ENCODE measurements at regions not wholly inside any gene's neighbourhood (a gene's known extent, or its start where the extent isn't known, plus 50 kb on each side); places are given as distances from the start of the nearest gene placed in this dataset.

DNA sequence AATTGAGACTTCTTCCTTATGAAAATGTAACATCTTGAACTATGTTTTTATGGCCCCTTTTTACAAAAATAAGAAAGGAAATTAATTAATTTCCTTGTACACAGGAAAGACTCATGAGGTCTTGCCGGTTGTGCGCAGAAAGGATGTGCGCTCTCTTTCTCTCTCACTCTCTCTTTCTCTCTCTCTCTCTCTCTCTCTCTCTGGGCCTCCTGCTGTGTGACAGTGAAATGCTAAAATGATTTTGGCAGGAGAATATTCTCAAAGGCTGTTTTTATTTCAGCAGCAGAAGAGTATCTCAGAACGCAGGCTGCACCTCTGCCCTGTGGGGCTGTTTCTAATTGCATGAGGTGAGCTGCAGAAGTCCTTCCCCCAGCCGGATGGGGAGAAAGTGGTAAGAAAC is 349.0 kb downstream of the MID1IP1 start:
- DNase-seq: no peak

DNA sequence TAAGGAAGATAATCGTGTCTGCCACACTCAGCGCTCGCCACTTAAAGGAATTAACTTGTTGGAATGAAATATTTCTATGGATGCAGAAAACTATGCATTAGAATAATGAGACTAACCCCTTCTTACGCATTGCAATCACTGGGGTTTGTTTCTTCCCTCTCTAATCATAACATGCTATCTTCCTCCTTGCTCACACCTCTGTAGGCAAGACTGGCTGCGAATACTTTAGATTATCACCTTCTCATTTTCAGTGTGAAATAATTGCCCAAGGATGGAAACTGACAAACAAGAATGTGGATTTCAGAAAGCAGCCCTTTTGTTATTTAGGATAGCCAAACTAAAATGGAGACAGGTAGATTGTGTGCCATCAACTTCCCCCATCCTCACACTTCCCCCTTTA is 349.4 kb downstream of the MID1IP1 start:
- no peak for DNase-seq

DNA sequence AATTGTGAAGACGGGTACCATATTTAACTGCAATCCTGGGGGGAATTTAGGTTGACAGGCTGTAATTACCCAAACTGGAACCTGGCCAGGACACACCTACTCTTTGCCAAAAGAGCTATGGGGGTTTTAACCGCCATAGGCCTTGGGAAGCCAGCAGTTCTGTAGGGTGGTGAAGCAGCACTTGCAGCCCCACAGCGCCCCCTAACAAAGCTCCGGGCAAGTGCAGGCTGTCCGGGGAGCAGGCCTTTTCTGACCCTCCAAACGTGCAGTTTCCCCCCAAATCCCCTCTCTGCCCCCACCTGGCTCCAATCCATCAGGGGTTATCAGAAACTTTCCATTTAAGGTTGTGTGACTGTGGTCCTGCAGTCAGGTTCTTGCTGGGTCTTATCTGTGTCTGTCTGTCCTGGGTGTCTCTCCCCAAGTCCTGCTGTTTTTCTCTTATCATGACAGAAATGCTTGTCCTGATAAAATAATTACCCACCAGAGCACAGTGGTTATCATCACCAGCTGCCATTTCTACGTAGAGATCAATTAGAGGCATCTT is 350.9 kb downstream of the MID1IP1 start:
- no peak for DNase-seq

DNA sequence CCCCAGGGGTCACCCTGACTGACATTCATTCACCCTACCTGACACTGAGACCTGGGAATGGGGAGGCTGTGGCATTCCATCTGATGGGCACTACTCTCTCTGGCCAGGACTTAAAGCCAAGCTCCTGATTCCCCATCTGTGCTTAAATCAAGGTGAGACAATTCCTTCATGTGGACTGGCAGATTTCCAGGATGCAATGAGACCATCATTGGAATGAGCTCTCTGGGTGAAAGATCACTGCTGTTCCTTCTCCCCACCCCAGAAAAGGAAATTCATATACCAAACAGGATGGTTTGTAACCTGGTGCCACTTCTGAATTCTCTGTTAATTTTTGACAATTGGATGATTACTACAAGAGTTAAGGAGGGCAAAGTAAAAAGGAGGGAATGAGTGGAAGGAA is 354.8 kb downstream of the MID1IP1 start:
- no peak for DNase-seq

DNA sequence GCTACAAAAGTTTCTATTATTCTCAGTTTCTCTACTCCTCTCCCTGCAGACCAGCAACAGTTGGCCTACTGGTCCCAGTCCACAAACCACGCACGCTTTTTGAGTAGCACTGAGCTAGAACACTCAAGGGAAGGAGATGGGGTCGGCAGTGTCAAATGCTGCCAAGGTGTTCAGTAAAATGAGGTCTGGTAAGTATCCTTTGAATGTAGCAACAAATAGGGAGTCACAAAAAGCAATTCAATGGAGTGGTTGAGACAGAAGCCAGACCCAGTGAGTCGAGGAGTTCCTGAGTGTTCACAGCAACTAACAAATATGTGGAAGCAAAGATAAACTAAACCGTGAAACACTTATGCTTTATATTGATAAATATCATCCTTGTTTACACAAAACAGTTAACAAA is 355.7 kb downstream of the MID1IP1 start:
- no peak for DNase-seq

DNA sequence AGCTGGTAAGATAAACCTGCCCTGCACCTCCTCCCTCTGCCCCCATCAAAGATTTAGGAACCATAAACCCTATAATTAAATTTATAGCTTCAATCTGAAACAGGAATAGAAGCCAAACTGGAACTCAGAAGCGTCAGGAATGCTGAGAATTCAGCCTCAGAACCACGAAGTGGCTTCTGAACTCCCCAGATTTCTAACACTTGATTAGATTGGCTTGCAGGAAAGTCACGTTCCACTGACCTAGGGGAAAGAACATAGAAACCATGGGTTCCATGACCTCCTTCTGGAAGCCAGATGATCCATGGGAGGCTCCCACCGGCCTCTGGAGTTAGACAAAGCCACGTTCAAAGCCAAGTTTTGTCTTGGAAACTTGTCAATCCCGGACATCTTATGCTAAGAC is 356.5 kb downstream of the MID1IP1 start:
- DNase-seq: no peak

DNA sequence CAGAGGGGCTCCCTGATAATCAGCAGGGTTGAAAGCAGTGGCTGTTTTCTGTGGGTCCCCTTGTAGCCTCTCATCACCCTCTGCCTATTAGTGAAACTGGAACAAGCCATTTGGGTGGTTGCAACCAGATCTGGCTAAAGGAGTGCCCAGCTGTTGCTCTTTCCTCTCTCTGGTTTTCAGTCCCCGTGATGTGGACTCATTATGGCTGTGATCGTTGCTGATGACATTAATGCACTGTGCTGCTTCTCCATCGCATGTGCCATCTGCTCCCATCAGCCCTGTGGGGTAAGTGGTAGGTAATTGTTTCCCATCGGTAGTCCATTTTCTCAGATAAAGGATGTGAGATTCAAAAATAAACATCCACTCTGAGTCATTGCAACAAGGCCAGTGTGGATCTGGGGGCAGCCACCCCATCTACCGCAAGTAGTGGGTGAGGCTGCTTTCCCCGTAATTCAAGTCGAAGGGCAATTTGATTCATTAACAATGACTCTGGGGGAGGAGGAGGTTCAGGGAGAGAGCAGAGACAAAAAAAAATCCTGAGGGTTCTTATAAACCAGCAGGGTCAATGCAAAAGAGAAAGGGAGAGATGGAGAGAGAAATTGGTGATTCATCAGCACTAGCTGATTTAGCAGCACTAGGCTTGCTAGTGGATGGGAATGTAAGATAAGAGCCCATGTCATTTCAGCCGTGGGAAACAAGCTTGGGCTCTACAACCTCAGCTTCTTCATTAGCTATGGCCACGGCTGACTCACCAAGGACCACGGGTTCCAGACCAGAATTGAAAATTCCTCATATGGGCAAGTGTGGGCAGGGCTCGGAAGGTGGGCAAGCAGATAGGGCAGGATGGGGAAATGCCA is 357.8 kb downstream of the MID1IP1 start:
- peak in 1 of 2 experiments; percentile 8 for DNase-seq

DNA sequence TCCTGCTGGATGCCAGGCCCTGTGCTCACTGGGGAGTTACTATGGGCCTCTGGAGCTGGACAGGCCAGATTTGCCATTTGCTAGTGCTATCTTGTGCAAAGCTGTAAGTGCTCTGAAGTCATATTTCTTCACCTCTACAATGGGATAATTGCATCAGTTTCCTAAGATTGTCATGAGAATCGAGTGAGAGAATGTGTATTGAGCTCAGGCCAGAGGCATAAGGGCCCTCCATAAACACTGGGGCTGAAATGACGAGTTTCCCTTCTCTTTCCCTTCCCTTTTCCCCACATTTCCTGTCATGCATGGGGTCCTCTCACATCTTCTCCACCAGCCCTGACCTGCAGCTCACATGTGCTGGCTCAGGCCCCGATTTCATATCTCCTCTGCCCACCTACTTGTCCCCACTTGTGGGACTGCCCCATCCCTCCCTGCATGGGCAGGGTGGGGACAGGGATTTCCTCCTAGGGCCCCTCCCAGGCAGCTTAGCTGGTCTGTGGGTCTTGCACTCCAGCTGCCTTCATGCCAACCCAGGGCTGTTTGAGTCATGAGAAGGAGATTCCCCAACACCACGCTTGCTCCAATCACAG is 358.8 kb downstream of the MID1IP1 start:
- no peak for DNase-seq

DNA sequence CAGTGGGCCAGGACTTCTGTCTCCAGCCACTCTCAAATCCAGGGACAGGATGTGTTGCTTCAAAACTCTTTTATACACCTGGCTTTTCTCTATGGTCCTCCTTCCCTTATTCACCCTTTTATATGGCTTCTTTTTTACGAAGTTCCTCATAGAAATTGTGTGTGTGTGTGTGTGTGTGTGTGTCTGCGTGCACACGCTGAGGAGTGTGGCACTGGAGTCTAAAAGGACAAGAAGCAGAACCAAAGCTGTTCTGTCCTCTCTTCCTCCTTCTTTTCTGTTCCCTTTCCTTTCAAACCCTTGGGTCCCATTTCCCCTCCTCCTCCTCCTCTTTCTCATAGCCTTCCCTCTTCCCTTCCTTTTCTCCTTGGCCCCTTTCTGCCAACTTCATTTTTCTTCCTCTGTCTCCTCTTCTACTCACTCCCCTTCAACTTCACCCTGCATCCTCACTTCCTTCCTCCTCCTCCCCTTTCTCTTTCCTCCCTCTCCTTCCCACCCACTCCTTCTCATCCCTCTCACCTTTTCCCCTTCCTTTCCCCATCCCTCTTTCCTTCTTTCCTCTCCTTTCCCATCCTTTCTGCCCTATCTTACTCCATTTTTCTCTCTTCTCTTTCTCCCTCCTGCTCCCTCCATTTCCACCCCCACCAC is 360.5 kb downstream of the MID1IP1 start:
- no peak for DNase-seq

DNA sequence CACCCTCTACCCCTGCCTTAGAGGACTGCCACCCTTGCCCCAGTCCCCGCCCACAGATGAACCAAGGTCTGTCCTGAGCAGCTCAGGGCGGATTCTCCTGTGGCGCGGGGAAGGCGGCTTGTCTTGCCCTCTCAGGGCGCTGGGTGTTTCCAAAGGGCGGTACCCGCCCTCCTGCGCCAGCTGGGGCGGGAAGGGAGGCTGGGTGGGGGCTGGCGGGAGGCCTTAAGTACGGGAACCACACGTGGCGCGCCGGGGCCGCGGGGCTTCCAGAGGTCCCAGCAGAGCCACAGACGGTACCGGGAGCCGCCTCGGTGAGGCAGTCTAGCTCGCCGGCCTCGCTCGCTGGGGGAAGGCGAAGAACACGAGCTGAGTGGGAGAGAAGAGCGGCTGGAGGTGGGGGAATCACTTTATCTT is 361.1 kb downstream of the MID1IP1 start:
- no peak for DNase-seq

DNA sequence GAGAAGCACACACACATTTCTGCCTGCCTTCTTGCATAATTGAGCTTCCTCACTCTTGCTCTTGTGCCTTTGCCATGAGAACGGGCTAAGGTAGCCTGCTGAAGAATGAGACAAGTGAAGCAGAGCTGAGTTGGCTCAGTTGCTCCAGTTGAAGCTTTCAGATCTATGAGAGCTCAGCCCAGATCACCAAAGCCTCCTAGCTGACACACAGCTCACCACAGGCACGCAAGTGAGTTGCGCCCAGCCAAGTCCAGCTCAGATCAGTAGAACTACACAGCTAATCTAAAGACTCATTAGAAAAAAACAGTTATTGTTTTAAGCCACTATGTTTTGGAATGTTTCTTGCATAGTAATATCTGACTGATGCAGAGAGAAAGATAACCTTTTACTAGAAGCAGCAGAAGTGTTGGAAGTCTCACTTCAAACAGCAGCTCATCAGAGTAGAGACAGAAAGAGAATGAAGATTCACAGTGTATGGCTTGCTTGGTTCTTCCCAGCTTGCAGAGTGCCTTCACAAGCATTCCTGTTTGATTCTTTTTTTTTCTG is 362.4 kb downstream of the MID1IP1 start:
- no peak for DNase-seq

DNA sequence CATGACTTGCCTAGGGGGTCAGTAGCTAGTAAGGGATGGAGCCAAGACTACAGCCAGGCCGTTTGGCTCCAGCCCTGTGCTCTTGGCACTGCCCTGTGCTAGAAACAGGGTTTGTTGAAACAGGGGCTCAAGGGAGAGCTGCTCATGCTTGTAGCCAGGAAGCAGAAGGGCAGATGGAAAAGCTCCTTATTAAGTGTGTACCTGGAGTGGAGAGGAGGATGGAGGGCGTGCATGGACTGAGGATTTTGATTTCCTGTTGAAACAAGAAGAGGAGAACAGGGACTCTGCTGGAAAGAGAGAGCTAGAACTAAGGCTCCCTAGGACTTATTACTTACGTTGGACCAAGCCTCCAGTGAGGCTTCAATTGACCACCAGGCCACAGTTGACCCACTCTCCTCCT is 363.0 kb downstream of the MID1IP1 start:
- no peak for DNase-seq

DNA sequence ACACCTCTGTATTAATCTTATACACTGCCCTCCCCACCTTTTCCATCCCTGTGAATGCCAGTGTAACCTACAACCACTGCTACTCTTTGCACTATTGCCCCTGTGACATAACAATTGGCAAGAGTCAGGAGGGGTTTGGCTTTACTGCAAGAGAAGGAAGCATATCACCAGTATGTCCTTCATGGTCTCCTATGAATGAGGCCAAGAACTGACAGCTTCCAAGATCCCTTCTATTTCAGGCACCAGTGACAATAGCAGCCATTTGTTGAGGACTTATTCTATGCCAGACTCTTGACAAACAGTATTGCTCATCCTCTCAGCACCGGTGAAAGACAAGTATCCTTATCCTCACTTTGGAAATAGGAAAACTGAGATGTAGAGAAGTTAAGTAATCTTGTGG is 363.9 kb downstream of the MID1IP1 start:
- no peak for DNase-seq

DNA sequence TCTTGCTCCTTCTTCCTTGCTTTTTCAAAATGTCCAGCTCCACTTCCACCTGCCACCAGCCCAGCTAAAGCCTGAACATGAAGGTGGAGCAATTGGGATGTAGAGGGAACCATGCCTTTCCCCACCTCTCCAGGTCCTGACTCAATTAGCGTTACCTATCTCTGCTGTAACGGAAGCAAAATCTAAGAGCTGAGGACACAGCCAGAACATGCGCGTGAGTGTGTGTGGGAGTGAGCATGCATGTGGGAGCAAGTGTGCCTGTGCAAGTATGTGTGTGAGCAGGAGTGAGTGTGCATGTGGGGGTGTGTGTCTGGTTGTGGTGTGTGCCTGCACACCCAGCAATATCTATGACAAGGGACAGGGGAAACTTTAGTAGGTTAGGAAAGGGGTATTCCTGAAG is 364.5 kb downstream of the MID1IP1 start:
- DNase-seq: no peak

DNA sequence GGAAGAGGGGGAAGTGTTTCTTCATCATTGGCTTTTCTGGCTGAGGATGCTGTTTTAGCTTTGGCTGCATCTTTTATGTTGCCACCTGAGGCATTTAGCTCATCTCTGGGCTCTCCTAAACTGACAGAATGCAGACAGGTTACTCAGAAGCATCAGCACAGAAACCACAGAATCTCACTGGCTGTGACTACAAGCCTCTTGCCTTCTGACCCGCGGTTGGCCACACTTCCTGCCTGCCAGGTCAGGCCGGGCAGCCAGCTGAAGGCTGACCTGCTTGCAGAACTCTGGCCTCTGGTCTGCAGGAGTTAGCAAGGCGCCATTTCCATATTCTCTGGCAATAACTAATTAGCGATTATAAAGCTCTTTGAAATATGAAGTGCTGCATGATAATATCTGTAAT is 366.5 kb downstream of the MID1IP1 start:
- no peak for DNase-seq

DNA sequence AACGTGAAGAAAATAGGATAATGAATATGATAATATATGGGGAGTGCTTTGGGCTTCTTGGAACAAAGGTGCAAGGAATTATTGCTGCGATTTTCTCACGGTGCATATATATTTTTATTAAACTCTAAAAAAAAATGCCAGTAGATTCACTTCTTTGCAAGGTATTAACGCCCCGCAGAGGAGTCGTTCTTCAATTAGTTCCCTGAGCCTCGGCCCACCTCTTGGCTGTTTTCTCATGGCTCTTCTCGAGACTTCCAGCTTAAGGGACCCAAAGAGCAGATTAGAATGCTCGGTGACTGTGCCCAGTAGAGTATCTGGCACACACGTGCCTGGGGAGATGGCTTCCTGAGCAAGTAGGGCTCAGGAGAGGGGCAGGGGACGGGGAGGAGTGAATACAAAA is 367.4 kb downstream of the MID1IP1 start:
- DNase-seq: no peak

DNA sequence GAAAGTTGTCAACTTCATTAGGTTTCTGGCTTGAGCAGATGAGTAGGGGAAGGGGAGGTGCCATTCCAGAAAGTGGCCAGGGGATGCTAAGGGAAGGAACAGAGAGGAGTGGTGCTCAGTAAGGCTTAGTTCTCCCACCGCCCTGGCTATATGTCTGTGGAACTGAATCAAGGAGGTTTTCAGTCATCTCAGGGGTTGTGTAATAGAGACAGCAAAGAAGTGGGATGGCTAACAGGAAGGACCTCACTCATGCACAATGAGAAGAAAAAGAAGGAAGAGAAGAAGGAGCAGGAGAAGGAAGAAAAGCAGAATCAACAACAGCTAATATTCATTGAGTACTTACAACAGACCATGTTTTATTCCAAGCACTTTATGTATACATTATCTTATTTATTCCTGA is 368.7 kb downstream of the MID1IP1 start:
- DNase-seq: no peak

DNA sequence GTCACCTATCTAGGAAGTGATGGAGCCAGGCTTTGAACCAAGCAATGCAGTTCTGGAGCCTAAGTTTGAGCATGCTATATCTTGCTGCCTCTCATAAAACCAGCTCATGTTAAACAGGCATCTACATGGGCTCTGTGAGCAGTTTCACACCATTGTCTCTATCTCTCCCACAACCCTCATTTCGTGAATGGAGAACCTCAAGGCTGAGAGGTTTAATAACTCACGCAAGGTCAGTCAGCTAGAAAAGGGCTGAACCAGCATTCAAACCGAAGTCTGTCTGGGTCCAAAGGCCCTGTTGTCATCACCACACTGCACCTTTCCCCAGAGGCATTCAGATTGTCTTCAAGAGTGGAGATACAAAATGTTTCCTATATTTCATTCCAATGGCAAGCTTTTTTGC is 369.2 kb downstream of the MID1IP1 start:
- DNase-seq: no peak

DNA sequence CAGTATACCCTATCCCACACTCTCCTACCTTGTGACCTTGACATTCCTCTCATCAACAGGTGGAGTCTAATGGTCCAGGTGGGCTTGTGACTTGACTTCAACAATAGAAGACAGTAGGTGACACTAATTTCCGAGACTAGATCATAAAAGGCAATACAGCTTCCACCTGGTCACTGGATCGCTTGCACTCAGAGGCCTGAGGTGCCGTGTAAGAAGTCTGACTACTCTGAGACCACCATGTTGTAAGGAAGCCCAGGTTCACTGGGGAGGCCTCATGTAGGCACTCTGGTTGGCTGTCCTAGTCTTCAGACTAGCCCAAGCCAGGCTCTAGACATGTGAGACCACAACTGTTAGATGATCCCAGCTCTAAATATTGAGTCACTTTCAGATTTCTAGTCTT is 370.4 kb downstream of the MID1IP1 start:
- no peak for DNase-seq

DNA sequence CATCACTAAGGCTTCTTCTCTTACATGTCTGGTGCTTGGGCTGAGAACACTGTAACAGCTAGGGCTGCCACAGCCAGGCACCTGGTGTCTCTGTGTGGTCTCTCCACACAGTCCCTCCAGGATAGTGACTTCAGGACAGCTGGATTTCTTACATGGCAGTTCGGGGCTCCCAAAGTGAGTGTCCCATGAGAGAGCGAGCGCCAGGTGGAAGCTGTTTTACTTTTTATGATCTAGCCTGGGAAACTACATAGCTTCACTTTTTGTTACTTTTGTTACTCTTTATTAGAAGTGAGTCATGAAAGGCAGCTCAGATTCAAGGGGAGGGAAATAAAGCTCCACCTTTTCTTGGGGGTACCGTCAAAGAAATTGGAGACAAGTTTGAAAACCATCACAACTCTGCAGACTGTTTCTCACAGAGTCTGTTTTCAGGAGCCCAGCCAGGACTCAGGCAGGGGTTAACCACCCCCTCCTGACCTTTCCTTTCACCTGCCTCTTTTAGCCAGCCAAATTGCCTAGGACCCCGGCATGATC is 373.0 kb downstream of the MID1IP1 start:
- no peak for DNase-seq

DNA sequence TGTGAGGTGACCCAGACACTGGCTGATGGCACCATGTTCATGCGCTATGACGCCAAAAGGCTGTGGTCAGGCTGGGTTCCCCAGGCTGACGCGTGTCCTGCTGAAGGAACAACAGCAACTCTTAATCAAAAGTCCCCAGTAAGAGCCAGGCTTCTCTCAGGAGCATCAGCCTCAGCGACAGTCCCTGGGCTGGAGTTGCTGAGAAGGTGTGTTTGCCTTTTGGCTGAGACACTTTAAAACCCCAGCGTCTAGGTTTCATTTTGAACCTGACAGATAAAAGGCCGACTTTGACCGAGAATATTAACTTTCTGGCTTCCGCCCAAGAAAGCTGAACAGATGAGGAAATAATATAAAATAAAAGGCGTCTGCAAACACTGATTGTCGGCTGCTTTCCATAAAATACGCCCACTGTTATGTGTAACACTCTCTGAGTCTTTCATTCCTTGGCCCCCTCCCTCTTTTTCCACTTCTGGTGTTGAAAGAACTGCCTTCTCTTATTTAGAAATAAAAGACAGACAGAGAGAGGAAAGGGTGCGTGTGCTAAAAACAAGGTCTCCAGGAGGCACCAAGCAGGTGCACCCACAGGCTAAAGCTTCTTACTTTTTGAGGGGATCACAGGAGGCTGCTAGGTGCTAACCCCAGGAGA is 373.6 kb downstream of the MID1IP1 start:
- no peak for DNase-seq

DNA sequence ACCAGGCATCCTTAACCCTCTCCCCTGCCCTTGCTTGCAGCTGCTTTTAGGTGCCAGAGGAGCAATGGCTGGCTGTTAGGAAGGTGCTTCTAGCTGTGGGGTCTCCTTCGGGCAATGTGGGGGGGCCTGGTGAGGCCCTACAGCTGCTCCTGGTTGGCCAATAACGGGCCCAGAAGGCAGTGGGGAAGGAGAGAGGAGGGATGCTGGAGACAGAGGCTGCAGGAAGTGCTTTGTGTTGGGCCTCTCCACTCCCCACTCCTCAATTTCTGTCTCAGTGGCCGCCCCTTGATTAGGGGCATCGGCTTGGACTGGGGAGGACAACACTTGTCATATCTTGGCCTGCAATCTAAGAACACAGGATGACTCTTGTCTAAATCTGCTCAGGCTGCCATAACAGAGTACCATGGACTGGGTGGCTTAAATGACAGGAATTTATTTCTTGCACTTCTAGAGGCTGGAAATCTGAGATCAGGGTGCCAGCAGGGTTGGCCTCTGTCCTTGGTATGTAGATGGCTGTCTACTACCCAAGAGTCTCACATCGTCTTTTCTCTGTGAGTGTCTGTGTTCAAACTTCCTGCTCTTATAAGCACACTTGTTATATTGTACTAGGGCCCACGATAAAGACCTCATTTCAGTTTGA is 374.3 kb downstream of the MID1IP1 start:
- DNase-seq: no peak
